Spleen (tissue), 11 donors: ENCODE measurements at regions not wholly inside any gene's neighbourhood (a gene's known extent, or its start where the extent isn't known, plus 50 kb on each side); places are given as distances from the start of the nearest gene placed in this dataset.
A peak's percentile ranks its signal among the peaks of the same experiment; 100 is the strongest.

Experiments used
- DNase-seq: peaks from one replicate; pipeline ENCODE4 v3.0.0-alpha.2; 2020
- H3K27ac ChIP-seq, 8 donors: fragments of 200-600 bp; sonication (generic) in 7 of 8; 1 replicate in 4 of 8; 2 replicates in 4 of 8; pipeline versions ENCODE4 v1.5.0 to v1.8.0; 2016 to 2021; ENCODE audit warnings: inconsistent platforms in 4 of 8, mild to moderate bottlenecking in 4 of 8, moderate library complexity in 1 of 8
- H3K27me3 ChIP-seq, 7 donors: fragments of 200-600 bp; sonication (generic) in 6 of 7; replicated peaks in 1 of 7; 1 replicate in 4 of 7; 2 replicates in 3 of 7; pipeline versions ENCODE4 v1.5.0 to v1.8.0; 2016 to 2021; ENCODE audit warnings: inconsistent platforms in 3 of 7, mild to moderate bottlenecking in 1 of 7
- H3K36me3 ChIP-seq, 6 donors: fragments of 200-600 bp; sonication (generic) in 5 of 6; 1 replicate in 4 of 6; 2 replicates in 2 of 6; pipeline versions ENCODE4 v1.5.0 to v1.8.0; 2016 to 2021; ENCODE audit warnings: inconsistent platforms in 2 of 6
- H3K4me1 ChIP-seq, 6 donors: fragments of 200-600 bp; sonication (generic) in 5 of 6; 1 replicate in 3 of 6; 2 replicates in 3 of 6; pipeline versions ENCODE4 v1.5.0 to v1.8.0; 2016 to 2021; ENCODE audit warnings: inconsistent platforms in 3 of 6
- H3K4me3 ChIP-seq, 8 donors: fragments of 200-600 bp; sonication (generic) in 7 of 8; 1 replicate in 4 of 8; 2 replicates in 4 of 8; pipeline versions ENCODE4 v1.5.0 to v1.8.0; 2016 to 2021; ENCODE audit warnings: inconsistent platforms in 4 of 8, mild to moderate bottlenecking in 4 of 8, moderate library complexity in 2 of 8
- H3K9me3 ChIP-seq, 8 donors: fragments of 200-600 bp; sonication (generic) in 7 of 8; 1 replicate in 4 of 8; 2 replicates in 4 of 8; pipeline versions ENCODE4 v1.5.0 to v1.8.0; 2016 to 2021; ENCODE audit warnings: inconsistent platforms in 4 of 8
- POLR2A ChIP-seq, 3 donors: fragments of 450-650 bp; IDR thresholded peaks; one replicate each; pipeline ENCODE4 v1.5.1; 2017; ENCODE audit warnings: antibody characterized with exemption in 3 of 3, mild to moderate bottlenecking in 1 of 3
- POLR2AphosphoS5 ChIP-seq, 3 donors: sonication (generic); formaldehyde crosslinking; IDR thresholded peaks; one replicate each; pipeline ENCODE4 v1.5.1; 2017; ENCODE audit warnings: antibody characterized with exemption in 3 of 3
- WGBS, 5 donors: extraction: QIAGEN DNeasy Blood & Tissue Kit in 3 of 5; methylation state at CpG; one replicate each; pipeline versions ENCODE4 v1.1.5 to v1.1.7; 2013 to 2018; 5-methylcytosine and 5-hydroxymethylcytosine counted together
- intact Hi-C: fragments of 100-400 bp; cut with DNase I; formaldehyde crosslinking; loops from one replicate; pipeline ENCODE4 v1.15.0; 2023; ENCODE audit warnings: low total_unique reads
- TF ChIP-seq, protein P1 (sequence below), 11 experiments: fragments of 200-600 bp in 7 of 11; fragments of 450-650 bp in 4 of 11; sonication (generic) in 4 of 11; IDR thresholded peaks in 8 of 11; conservative IDR thresholded peaks in 3 of 11; 1 replicate in 7 of 11; 2 replicates in 4 of 11; pipeline versions ENCODE4 v1.4.0 to v1.8.0; 2016 to 2021; ENCODE audit warnings: antibody characterized with exemption in 11 of 11, inconsistent platforms in 4 of 11, mild to moderate bottlenecking in 1 of 11
- donor health status: healthy with polysubstance abuse.
- donor health status: DM: no; HTN: no; CAD: no; lungs with moderate emphysema.
- donor health status: DM: no; HTN: no; CAD: no.
- donor health status: Bipolar disorder and iron deficiency.
- donor health status: healthy.
- donor health status: DM: no; HTN: no; CAD: no.
- donor health status: DM: yes; HTN: yes; CAD: no.

DNA sequence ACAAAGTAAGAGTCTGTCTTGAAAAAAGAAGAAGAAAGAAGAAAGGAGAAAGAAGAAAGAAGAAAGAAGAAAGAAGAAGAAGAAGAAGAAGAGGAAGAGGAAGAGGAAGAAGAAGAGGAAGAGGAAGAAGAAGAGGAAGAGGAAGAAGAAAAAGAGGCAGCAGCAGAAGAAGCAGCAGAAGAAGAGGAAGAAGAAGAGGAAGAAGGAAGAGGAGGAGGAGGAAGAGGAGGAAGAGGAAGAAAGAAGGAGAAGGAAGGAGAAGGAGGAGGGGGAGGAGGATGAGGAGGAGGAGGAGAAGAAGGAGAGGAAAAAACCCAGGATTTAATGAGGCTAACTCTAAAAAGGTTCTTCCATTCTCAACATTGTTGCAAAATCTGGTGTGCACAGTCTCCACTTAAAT lies 95.4 kb upstream of the PDE10A start:
- DNase-seq, result no peak

DNA sequence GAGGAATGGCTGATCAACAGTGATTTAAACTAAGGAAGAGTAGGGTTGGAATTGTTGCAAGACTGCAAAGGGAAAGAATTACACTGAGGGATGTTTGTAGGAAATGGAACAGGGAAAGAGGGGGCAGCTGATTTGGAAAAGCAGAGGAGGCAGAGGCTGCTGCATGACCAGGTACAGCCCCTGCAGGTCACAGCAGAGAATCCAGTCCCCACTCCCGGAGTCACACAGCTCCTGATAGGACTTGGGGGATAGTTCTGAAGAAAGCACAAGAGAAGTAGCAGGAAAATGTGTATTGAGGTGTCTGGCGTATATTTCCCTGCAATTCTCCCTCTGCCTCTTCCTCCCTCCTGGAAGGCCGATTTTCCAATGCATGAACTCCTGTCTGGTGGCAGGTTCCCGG lies 92.5 kb upstream of the PDE10A start:
- Histone ChIP-seq H3K4me1 (no peaks in the 10 kb centered on the region), H3K27ac (no peak overlapping the region), H3K9me3 (no peaks in the 10 kb centered on the region), H3K36me3 (no peaks in the 10 kb centered on the region), H3K4me3 (no peak overlapping the region), H3K27me3 (no peaks in the 10 kb centered on the region)
- TF ChIP-seq, protein P1, sequence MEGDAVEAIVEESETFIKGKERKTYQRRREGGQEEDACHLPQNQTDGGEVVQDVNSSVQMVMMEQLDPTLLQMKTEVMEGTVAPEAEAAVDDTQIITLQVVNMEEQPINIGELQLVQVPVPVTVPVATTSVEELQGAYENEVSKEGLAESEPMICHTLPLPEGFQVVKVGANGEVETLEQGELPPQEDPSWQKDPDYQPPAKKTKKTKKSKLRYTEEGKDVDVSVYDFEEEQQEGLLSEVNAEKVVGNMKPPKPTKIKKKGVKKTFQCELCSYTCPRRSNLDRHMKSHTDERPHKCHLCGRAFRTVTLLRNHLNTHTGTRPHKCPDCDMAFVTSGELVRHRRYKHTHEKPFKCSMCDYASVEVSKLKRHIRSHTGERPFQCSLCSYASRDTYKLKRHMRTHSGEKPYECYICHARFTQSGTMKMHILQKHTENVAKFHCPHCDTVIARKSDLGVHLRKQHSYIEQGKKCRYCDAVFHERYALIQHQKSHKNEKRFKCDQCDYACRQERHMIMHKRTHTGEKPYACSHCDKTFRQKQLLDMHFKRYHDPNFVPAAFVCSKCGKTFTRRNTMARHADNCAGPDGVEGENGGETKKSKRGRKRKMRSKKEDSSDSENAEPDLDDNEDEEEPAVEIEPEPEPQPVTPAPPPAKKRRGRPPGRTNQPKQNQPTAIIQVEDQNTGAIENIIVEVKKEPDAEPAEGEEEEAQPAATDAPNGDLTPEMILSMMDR (IDR thresholded peaks at IDR 0.05 in 8 of 11, conservative IDR thresholded peaks at IDR 0.05 in 3 of 11), result peak in 1 of 11 experiments; percentile 12
- TF ChIP-seq POLR2AphosphoS5 (IDR thresholded peaks at IDR 0.05) (no peak), POLR2A (IDR thresholded peaks at IDR 0.05) (no peak)
- WGBS, 5 donors, result 40 to 82% (median 75%) methylated on average over 4 of the region's 4 CpGs
- intact Hi-C loops, result no loop called here
- no peak for DNase-seq

More for the DNA sequence above, 95.4 kb upstream of the PDE10A start:
- TF ChIP-seq, protein P1 (IDR thresholded peaks at IDR 0.05 in 8 of 11, conservative IDR thresholded peaks at IDR 0.05 in 3 of 11), result no peak
- no peak for TF ChIP-seq POLR2A (IDR thresholded peaks at IDR 0.05)
- no peak for TF ChIP-seq POLR2AphosphoS5 (IDR thresholded peaks at IDR 0.05)
- H3K27ac ChIP-seq, result no peak overlapping the region
- intact Hi-C loops, result no loop called here
- no peaks in the 10 kb centered on the region for H3K27me3 ChIP-seq
- peaks cover 0 to 18% (median 10%) of the 10 kb centered on the region in 8 donors for H3K9me3 ChIP-seq
- H3K4me1 ChIP-seq, result no peaks in the 10 kb centered on the region
- H3K4me3 ChIP-seq, result no peak overlapping the region
- no peaks in the 10 kb centered on the region for H3K36me3 ChIP-seq

DNA sequence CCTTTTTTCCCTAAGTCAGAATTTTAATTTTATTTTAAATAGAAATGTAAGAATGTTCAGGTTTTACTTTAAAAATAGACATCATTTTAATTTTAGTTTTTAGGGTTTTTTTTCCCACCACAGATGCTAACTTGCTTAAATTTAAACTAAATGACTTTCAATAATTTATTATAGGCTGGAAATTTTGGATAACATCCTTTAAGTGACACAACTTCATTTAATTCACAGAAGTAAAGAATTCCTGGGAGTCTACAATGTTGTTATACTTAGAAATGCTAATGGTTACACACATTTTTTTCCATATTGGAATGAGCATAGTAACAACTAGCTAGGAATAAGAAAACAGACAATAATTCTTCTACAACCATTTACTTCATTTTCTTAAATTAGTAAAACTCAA lies 90.5 kb upstream of the PDE10A start:
- intact Hi-C loops, result no loop called here
- no peaks in the 10 kb centered on the region for H3K27me3 ChIP-seq

DNA sequence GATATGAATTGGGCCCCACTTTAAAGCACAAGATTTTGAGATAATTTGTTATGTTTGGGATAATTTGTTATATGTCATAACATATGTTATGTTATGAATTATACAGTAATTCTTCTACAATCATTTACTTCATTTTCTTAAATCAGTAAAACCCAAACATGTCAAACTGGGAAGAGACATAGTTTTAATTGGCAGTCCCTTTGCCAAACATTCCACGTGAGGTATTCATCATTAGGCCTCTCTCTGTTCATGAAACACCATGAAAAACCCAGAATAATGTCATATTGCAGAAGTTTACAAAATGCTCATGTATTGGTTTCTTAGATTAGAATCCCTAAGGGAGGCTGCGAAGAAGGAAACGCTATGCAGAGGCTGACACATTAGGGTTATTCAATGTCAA lies 89.4 kb upstream of the PDE10A start:
- no peaks in the 10 kb centered on the region for H3K27me3 ChIP-seq
- no peaks in the 10 kb centered on the region for H3K4me1 ChIP-seq
- TF ChIP-seq POLR2AphosphoS5 (IDR thresholded peaks at IDR 0.05) (no peak), POLR2A (IDR thresholded peaks at IDR 0.05) (no peak)
- TF ChIP-seq, protein P1 (IDR thresholded peaks at IDR 0.05 in 8 of 11, conservative IDR thresholded peaks at IDR 0.05 in 3 of 11), result no peak
- DNase-seq, result no peak
- no peaks in the 10 kb centered on the region for H3K36me3 ChIP-seq
- no peaks in the 10 kb centered on the region for H3K9me3 ChIP-seq
- H3K4me3 ChIP-seq, result no peak overlapping the region
- intact Hi-C loops, result no loop called here
- H3K27ac ChIP-seq, result no peak overlapping the region
- WGBS, 5 donors, result 90 to 97% (median 96%) methylated on average over 3 of the region's 3 CpGs

More for the DNA sequence above, 90.5 kb upstream of the PDE10A start:
- H3K9me3 ChIP-seq, result no peaks in the 10 kb centered on the region
- TF ChIP-seq POLR2AphosphoS5 (IDR thresholded peaks at IDR 0.05) (no peak), POLR2A (IDR thresholded peaks at IDR 0.05) (no peak)
- TF ChIP-seq, protein P1 (IDR thresholded peaks at IDR 0.05 in 8 of 11, conservative IDR thresholded peaks at IDR 0.05 in 3 of 11), result no peak
- no peak overlapping the region for H3K27ac ChIP-seq
- no peak overlapping the region for H3K4me3 ChIP-seq
- DNase-seq, result no peak
- H3K36me3 ChIP-seq, result no peaks in the 10 kb centered on the region
- H3K4me1 ChIP-seq, result no peaks in the 10 kb centered on the region
